Mucosa of stomach (tissue), 1 donor: ENCODE measurements at regions not wholly inside any gene's neighbourhood (a gene's known extent, or its start where the extent isn't known, plus 50 kb on each side); places are given as distances from the start of the nearest gene placed in this dataset.

Source experiments
- H3K27me3 ChIP-seq: one replicate; pipeline ENCODE4 v1.7.0; 2013; ENCODE audit warnings: mild to moderate bottlenecking, low read length; ENCODE audit not compliant: control insufficient read depth, insufficient read depth
- H3K36me3 ChIP-seq: one replicate; pipeline ENCODE4 v1.7.0; 2013; ENCODE audit warnings: low read length; ENCODE audit not compliant: control insufficient read depth, insufficient read depth
- H3K4me1 ChIP-seq: one replicate; pipeline ENCODE4 v1.7.0; 2013; ENCODE audit warnings: mild to moderate bottlenecking, low read length; ENCODE audit not compliant: control insufficient read depth, insufficient read depth
- H3K4me3 ChIP-seq: one replicate; pipeline ENCODE4 v1.7.0; 2013; ENCODE audit warnings: low read length
- H3K9ac ChIP-seq: one replicate; pipeline ENCODE4 v1.7.0; 2013; ENCODE audit warnings: mild to moderate bottlenecking, low read length, moderate library complexity
- H3K9me3 ChIP-seq: one replicate; pipeline ENCODE4 v1.7.0; 2013; ENCODE audit warnings: mild to moderate bottlenecking, low read length, moderate library complexity; ENCODE audit not compliant: control insufficient read depth
- donor health status: Pancreatic carcinoma.

DNA sequence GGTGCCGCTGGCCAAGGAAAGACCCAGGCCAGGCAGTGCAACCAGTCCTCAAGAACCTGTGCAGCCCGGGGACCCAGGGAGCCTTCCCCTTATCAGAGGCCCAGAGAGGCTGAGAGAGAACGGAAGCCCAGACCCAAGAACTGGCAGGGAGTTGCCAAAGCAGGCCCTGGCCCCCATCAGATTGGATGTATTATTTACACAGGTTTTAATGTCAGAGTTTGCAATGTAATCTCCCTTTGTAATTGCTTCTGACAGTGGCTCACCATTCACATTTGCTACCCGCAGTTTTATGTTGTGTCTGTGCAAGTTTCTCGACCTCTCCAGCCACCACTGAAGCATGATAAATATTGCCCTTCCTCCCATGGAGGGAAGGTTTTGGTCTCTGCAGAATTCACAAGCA is 660.9 kb downstream of the LIG4 start:
- H3K27me3 ChIP-seq: no peaks in the 10 kb centered on the region
- no peak overlapping the region for H3K4me3 ChIP-seq
- no peaks in the 10 kb centered on the region for H3K9me3 ChIP-seq
- no peaks in the 10 kb centered on the region for H3K36me3 ChIP-seq
- H3K4me1 ChIP-seq: no peaks in the 10 kb centered on the region
- no peak overlapping the region for H3K9ac ChIP-seq

DNA sequence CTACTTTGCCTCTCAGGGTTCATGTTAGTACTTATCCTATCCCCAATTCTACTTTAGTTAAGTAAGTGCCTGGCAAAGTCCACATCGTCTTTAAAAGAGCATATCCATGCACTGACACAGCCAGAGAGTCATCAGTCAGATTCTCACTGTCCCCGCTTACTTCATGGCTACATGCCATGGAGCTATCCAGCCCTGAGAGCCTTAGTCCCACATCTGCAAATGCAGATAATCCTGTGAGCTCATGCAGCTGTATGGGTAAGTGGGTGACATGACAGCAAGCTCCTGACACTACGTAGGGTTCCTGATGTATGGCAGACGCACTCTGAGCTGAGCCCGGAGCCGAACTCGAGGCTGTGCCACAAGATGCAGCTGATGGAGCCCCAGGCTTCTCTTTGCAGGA is 661.5 kb downstream of the LIG4 start:
- Histone ChIP-seq H3K9me3 (no peaks in the 10 kb centered on the region), H3K36me3 (no peaks in the 10 kb centered on the region), H3K4me3 (no peak overlapping the region), H3K27me3 (no peaks in the 10 kb centered on the region), H3K4me1 (no peaks in the 10 kb centered on the region), H3K9ac (no peak overlapping the region)

DNA sequence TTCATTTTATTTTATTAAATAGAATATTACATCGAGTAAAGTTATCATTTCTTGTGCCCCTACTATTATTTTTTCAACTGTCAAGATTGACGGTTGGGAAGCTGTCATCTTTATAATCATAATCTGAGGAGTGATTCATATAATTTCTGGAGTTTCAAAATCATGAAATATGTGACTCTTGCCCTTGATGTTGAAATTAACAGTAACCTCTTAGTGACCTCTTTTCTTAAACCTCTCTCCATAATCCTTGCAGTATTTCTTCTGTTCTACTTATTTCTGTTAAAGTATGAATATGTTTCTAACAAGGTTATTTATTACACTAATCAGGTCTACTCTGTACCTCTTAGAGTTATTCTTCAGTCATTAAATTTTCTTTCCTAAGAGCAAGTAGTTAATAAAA is 663.8 kb downstream of the LIG4 start:
- Histone ChIP-seq H3K4me3 (no peak overlapping the region), H3K9ac (no peak overlapping the region), H3K4me1 (no peaks in the 10 kb centered on the region), H3K27me3 (no peaks in the 10 kb centered on the region), H3K9me3 (no peaks in the 10 kb centered on the region), H3K36me3 (no peaks in the 10 kb centered on the region)

DNA sequence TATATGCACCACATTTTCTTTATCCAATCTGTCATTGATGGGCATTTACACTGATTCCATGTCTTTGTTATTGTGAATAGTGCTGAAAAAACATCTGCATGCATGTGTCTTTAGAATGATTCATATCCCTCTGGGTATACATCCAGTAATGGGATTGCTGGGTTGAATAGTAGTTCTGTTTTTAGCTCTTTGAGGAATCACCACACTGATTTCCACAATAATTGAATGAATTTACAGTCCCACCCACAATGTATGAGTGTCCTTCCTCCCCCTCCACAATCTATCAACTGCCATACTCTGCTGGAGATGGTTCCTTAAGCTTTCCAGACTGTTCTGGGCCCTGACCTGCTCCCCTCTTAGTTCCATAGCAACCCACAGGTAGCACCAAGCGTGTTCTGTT is 667.0 kb downstream of the LIG4 start:
- Histone ChIP-seq H3K36me3 (no peaks in the 10 kb centered on the region), H3K4me3 (no peak overlapping the region), H3K27me3 (no peaks in the 10 kb centered on the region), H3K9ac (no peak overlapping the region), H3K4me1 (no peaks in the 10 kb centered on the region), H3K9me3 (no peaks in the 10 kb centered on the region)

DNA sequence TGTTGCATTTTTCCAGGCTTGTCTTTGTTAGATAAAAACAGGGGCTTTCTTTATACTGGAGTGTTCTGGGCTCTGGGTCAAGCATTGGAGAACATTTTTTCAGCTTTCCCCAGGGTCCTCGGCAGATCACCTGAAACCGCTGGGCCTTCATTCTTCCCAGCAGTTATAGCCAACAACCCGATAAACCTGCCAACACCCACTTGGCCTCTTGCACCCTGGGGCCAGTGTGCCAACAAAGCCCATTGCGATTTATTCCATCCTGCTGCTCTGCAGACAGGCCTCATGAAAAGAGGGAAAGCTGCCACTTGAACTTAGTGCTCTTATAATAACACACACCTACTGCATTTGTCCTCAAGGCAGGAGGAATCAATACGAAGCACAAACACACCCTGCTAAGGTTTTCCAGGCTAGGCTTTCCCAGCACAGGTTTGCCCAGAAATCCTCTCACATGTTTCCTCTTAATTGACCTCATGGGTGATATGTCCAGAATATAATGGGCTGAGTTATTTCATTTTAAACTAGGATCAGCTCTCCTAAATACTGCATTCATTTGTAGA is 669.3 kb downstream of the LIG4 start:
- Histone ChIP-seq H3K27me3 (no peaks in the 10 kb centered on the region), H3K9ac (no peak overlapping the region), H3K9me3 (no peaks in the 10 kb centered on the region), H3K4me1 (no peaks in the 10 kb centered on the region), H3K36me3 (no peaks in the 10 kb centered on the region), H3K4me3 (no peak overlapping the region)

DNA sequence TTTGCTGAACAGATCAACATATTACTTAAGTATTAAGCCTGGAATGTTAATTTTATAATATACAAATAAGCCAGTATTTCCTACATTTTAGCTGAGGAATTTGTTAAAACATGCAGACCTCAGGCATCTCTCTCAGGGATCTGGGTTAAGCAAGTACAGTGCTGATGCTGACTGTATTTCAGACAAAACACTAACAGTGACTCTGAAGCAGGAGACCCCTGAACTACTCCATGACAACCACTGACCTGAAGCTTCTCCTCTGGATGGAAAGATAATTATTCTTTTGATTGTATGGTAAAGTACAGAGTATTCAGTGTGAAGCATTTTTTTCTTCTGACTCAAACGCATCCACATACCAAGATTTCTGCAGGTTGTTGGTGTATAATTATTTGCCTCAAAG is 680.8 kb downstream of the LIG4 start:
- no peaks in the 10 kb centered on the region for H3K36me3 ChIP-seq

DNA sequence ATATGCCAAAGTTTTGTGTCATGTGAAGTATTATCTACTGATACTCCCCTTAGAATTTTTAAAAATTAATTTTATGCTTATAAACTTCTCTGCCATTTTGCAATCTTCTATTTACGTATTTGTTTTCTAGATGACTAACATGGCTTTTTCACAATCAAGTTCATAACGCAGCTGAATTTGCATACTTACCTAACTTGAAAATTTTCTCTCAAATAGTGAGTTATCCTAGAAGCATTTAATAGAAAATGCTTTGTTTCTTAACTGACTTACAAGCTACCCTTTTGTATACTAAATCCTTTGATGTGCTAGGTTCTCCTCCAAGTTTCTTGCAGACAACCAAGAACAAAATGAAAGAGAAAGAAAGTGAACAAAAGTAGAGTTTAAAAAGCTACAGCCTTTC is 683.5 kb downstream of the LIG4 start:
- Histone ChIP-seq H3K4me1 (no peaks in the 10 kb centered on the region), H3K36me3 (no peaks in the 10 kb centered on the region), H3K9me3 (no peaks in the 10 kb centered on the region), H3K4me3 (no peak overlapping the region), H3K27me3 (no peaks in the 10 kb centered on the region), H3K9ac (no peak overlapping the region)

More for the DNA sequence above, 680.8 kb downstream of the LIG4 start:
- no peak overlapping the region for H3K9ac ChIP-seq
- no peaks in the 10 kb centered on the region for H3K9me3 ChIP-seq
- H3K27me3 ChIP-seq: no peaks in the 10 kb centered on the region
- no peak overlapping the region for H3K4me3 ChIP-seq
- H3K4me1 ChIP-seq: no peaks in the 10 kb centered on the region

DNA sequence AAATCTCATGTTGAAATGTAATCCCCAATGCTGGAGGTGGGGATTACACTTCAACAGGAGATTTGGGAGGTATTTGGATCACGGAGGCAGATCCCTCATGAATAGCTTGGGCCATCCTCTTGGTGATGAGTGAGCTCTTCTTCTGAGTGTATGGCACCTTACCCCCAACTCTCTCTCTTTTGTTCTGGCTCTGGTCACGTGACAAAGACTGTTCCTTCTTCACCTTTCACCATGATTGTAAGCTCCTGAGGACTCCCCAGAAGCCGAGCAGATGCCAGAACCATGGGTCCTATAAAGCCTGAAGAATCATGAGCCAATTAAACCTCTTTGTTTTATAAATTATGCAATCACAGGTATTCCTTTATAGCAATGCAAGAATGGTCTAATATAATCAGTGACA is 684.2 kb downstream of the LIG4 start:
- Histone ChIP-seq H3K9ac (no peak overlapping the region), H3K9me3 (no peaks in the 10 kb centered on the region), H3K27me3 (no peaks in the 10 kb centered on the region), H3K4me1 (no peaks in the 10 kb centered on the region), H3K36me3 (no peaks in the 10 kb centered on the region), H3K4me3 (no peak overlapping the region)

DNA sequence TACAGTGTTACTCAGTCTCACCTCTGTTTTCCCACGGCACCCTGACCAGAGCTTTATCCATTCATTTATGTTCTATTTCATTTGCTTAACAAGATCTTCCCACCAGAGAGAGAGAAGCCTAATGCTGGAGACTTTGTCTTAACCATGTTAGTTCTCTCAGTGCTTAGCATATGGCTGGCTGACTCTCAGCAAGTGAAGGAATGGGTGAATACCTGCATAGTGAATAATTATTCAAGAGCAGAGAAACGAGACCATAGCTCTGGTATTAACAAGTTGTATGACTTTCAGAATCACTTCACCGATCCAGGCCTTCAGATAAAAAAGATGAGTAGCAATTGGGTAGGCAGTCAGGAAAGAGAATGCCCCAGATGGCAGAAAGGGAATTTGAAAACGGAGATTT is 686.3 kb downstream of the LIG4 start:
- Histone ChIP-seq H3K4me1 (no peaks in the 10 kb centered on the region), H3K9ac (no peak overlapping the region), H3K9me3 (no peaks in the 10 kb centered on the region), H3K4me3 (no peak overlapping the region), H3K27me3 (no peaks in the 10 kb centered on the region), H3K36me3 (no peaks in the 10 kb centered on the region)

DNA sequence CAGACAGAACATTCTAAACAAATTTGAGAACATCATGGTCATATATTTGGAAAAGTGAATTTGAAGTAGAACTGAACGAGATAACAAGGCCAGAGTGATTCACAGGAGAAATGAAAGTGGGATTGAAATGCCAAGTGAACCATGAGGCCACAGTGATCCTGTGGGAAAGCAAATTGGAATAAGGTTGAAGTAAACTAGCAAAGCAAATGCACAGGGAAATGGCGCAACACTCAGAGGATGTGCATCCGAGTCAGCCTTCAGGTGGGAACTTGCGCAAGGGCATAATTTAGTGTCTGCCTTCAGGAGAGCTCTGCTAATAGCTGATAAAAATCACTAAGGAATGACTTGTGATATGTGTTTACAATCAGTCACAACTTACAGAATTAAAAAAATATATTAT is 696.6 kb downstream of the LIG4 start:
- no peaks in the 10 kb centered on the region for H3K36me3 ChIP-seq
- no peaks in the 10 kb centered on the region for H3K4me1 ChIP-seq
- no peak overlapping the region for H3K9ac ChIP-seq
- H3K27me3 ChIP-seq: no peaks in the 10 kb centered on the region
- no peaks in the 10 kb centered on the region for H3K9me3 ChIP-seq
- no peak overlapping the region for H3K4me3 ChIP-seq

DNA sequence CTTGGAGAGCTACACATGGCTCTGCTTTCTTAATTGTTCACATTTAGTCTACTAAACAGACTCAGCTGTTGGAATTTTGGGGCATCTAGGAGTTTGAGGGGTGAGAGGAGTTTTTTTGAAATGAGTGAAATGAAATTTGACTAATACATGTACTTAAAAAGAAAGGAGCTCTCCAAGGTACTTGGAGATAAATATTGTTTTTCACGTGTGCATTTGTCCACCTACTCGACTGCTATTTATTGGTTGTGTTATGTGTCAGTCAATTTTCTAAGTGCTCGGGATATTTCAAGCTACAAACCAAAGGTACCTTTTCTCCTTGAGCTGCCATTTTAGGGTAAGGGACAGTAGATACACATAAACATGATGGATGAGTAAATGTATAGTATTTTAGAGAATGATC is 697.0 kb downstream of the LIG4 start:
- Histone ChIP-seq H3K27me3 (no peaks in the 10 kb centered on the region), H3K4me3 (no peak overlapping the region), H3K9me3 (no peaks in the 10 kb centered on the region), H3K36me3 (no peaks in the 10 kb centered on the region), H3K9ac (no peak overlapping the region), H3K4me1 (no peaks in the 10 kb centered on the region)

DNA sequence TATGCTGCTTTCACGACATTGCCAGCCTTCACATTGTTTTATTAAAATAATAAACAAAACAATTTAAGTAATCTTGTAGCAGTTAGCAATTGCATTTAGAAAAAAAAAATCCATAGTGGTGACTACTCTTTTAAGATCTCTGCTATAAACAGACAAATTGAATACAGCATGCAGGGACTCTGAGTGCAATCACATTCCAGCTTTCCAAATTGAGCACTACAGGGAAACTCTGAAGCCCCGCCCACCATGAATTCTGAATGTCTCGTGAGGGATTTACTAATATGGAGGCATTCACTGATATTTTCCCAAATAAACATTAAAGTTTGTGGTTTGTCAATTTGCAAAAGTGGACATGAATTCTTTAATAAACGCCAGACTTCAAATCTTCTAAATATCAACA is 698.8 kb downstream of the LIG4 start:
- Histone ChIP-seq H3K4me3 (no peak overlapping the region), H3K4me1 (no peaks in the 10 kb centered on the region), H3K36me3 (no peaks in the 10 kb centered on the region), H3K27me3 (no peaks in the 10 kb centered on the region), H3K9ac (no peak overlapping the region), H3K9me3 (no peaks in the 10 kb centered on the region)

DNA sequence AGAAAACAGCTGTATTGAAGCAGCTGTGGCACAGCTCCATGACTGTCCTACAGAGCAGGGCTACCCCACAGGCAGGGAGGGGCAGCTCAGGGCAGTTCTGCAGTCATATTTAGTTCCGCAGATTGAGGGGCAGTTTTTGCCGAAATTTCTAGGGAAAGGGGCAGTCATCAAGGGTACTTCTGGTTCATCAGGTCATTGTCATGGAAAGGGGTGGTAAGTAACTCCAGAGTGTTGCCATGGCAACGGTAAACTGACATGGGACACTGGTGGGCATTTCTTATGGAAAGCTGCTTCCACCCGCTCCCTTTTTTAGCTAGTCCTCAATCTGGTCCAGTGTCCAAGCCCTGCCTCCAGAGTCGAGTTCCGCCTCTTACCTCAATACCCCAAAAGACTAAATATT is 702.8 kb downstream of the LIG4 start:
- Histone ChIP-seq H3K4me1 (no peaks in the 10 kb centered on the region), H3K9me3 (no peaks in the 10 kb centered on the region), H3K36me3 (no peaks in the 10 kb centered on the region), H3K9ac (no peak overlapping the region), H3K4me3 (no peak overlapping the region), H3K27me3 (no peaks in the 10 kb centered on the region)
